ENCODE measurements at regions not wholly inside any gene's neighbourhood (a gene's known extent, or its start where the extent isn't known, plus 50 kb on each side); places are given as distances from the start of the nearest gene placed in this dataset.

DNA sequence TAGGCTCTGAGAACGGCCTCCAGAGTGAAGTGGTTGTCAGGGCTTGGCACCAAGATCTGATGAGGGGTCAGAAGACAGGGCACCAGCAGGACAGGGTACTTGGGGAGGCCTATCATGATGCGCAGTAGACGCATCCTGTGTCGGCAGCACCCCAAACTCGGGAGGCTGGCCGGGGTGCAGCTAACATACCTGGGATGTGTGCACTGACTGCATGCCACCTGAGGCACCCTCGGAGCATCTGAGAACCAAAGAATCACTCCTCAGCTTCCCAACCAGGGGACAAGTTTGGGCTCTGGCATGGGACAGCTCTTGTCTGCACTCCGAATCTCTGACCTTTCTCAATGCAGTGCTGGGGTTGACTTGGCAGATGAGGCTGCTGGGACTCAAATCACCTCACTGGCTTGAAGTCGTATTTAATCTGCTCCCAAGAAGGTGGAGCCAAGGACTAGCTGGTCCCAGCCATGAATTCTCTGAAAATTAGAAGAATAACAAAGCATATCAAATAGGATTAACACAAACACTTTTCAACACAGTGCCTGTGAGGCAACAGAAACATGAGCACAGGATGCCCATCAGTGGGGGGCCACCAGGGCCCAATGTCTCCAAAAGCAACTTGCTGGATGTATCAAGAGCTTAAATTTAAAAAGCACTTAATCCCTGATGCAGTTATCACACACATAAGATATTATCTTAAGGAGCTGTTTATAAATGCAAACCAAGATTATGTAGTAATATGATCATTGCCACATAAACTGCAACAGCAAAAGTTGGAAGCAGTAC is 348.8 kb downstream of the PREX1 start:
- Histone ChIP-seq H3K36me3 (ENCODE audit: control insufficient read depth, insufficient read depth, low read length) (no peaks in the 10 kb centered on the region), H3K9ac (ENCODE audit: extremely low read depth, low read length, poor library complexity, severe bottlenecking) (no peak overlapping the region), H3K4me1 (ENCODE audit: control insufficient read depth, insufficient read depth, low read length) (peaks cover 2% of the 10 kb centered on the region), H3K27ac (ENCODE audit: low read depth, low read length) (no peak overlapping the region), H3K4me3 (ENCODE audit: low read length) (no peak overlapping the region), H3K27me3 (ENCODE audit: control insufficient read depth, insufficient read depth, low read length, poor library complexity, severe bottlenecking) (peaks cover 27% of the 10 kb centered on the region), H3K9me3 (ENCODE audit: control insufficient read depth, low read length) (no peaks in the 10 kb centered on the region)
- 94 to 95% methylated on average over 9 of the region's 9 CpGs for WGBS, 2 experiments (ENCODE audit: insufficient coverage in 1 of 2, insufficient read length in 1 of 2)
- Mint-ChIP-seq H3K4me3 (no peak overlapping the region), H3K27me3 (ENCODE audit: insufficient read depth) (peaks cover 16% of the 10 kb centered on the region), H3K4me1 (peaks cover 10% of the 10 kb centered on the region), H3K36me3 (ENCODE audit: low read depth) (no peaks in the 10 kb centered on the region), H3K9me3 (no peaks in the 10 kb centered on the region), H3K27ac (no peak overlapping the region)
- TF ChIP-seq CTCF (conservative IDR thresholded peaks at IDR 0.05), result no peak
- no peak for DNase-seq

DNA sequence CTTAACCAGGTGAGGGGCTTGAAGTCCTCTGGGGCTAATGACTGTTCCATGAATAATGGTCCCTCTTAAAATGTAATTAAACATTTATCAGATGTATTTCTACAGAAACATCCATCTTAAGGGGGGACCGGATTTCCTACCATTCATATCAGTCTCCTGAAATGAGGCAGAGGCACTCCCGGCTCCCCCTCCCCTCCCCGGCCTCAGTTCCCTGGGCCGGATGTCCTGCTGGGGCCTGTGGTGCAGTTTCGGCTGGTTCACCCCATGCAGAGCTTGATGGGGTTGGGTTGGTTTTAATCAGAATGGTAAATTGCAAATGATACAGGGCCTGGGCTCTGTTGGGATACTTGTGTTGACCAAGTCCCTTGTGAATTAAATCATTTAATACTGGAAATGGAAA is 349.4 kb downstream of the PREX1 start:
- no peaks in the 10 kb centered on the region for H3K36me3 Mint-ChIP-seq (ENCODE audit: low read depth)

GRCh38 chr20:48476854-48477253 is 350.9 kb downstream of the PREX1 start:
- Histone ChIP-seq H3K9ac (ENCODE audit: extremely low read depth, low read length, poor library complexity, severe bottlenecking) (no peak overlapping the region), H3K36me3 (ENCODE audit: control insufficient read depth, insufficient read depth, low read length) (no peaks in the 10 kb centered on the region), H3K27me3 (ENCODE audit: control insufficient read depth, insufficient read depth, low read length, poor library complexity, severe bottlenecking) (peaks cover 48% of the 10 kb centered on the region), H3K4me1 (ENCODE audit: control insufficient read depth, insufficient read depth, low read length) (peaks cover 2% of the 10 kb centered on the region), H3K4me3 (ENCODE audit: low read length) (no peak overlapping the region), H3K27ac (ENCODE audit: low read depth, low read length) (no peak overlapping the region), H3K9me3 (ENCODE audit: control insufficient read depth, low read length) (no peaks in the 10 kb centered on the region)
- Mint-ChIP-seq H3K4me3 (no peak overlapping the region), H3K27ac (no peak overlapping the region), H3K36me3 (ENCODE audit: low read depth) (no peaks in the 10 kb centered on the region), H3K9me3 (no peaks in the 10 kb centered on the region), H3K27me3 (ENCODE audit: insufficient read depth) (peaks cover 16% of the 10 kb centered on the region), H3K4me1 (peaks cover 10% of the 10 kb centered on the region)
- WGBS, 2 experiments (ENCODE audit: insufficient coverage in 1 of 2, insufficient read length in 1 of 2), result 84 to 85% methylated on average over 10 to 11 of the region's 11 CpGs
- TF ChIP-seq CTCF (conservative IDR thresholded peaks at IDR 0.05), result no peak
- no peak for DNase-seq

More for the DNA sequence above, 349.4 kb downstream of the PREX1 start:
- TF ChIP-seq CTCF (conservative IDR thresholded peaks at IDR 0.05), result no peak
- Mint-ChIP-seq H3K4me3 (no peak overlapping the region), H3K9me3 (no peaks in the 10 kb centered on the region), H3K27me3 (ENCODE audit: insufficient read depth) (peaks cover 16% of the 10 kb centered on the region), H3K4me1 (peaks cover 10% of the 10 kb centered on the region), H3K27ac (no peak overlapping the region)
- no peak overlapping the region for H3K9ac ChIP-seq (ENCODE audit: extremely low read depth, low read length, poor library complexity, severe bottlenecking)
- no peak overlapping the region for H3K27ac ChIP-seq (ENCODE audit: low read depth, low read length)
- H3K36me3 ChIP-seq (ENCODE audit: control insufficient read depth, insufficient read depth, low read length), result no peaks in the 10 kb centered on the region
- no peaks in the 10 kb centered on the region for H3K9me3 ChIP-seq (ENCODE audit: control insufficient read depth, low read length)
- no peak overlapping the region for H3K4me3 ChIP-seq (ENCODE audit: low read length)
- no peak for DNase-seq
- peaks cover 33% of the 10 kb centered on the region for H3K27me3 ChIP-seq (ENCODE audit: control insufficient read depth, insufficient read depth, low read length, poor library complexity, severe bottlenecking)
- peaks cover 2% of the 10 kb centered on the region for H3K4me1 ChIP-seq (ENCODE audit: control insufficient read depth, insufficient read depth, low read length)
- 80 to 100% methylated on average over 1 to 5 of the region's 5 CpGs for WGBS, 2 experiments (ENCODE audit: insufficient coverage in 1 of 2, insufficient read length in 1 of 2)
